Keratinocyte (primary cell): ENCODE measurements at regions not wholly inside any gene's neighbourhood (a gene's known extent, or its start where the extent isn't known, plus 50 kb on each side); places are given as distances from the start of the nearest gene placed in this dataset.

Source experiments
- DNase-seq: peaks from one replicate; pipeline ENCODE4 v3.0.0-alpha.2; 2011; ENCODE audit warnings: low read depth, missing footprints, low spot score
- FAIRE-seq: peaks from 2 replicates; lab custom pipeline; 2011; peaks lifted over from hg19 to GRCh38; lab: Jason Lieb, UNC
- H2AFZ ChIP-seq: 2 replicates; pipeline ENCODE4 v1.6.0; 2012; ENCODE audit warnings: low read length, control low read depth, inconsistent platforms; ENCODE audit not compliant: control insufficient read depth
- H3K27ac ChIP-seq: 2 replicates; pipeline ENCODE4 v1.5.1; 2011; ENCODE audit warnings: low read length; ENCODE audit not compliant: control insufficient read depth, insufficient read depth
- H3K27me3 ChIP-seq: 3 replicates; pipeline ENCODE4 v1.6.0; 2011; ENCODE audit warnings: low read length; ENCODE audit not compliant: control insufficient read depth, insufficient read depth; ENCODE audit errors: extremely low read depth
- H3K36me3 ChIP-seq, 2 experiments: 2 replicates in 1 of 2; 3 replicates in 1 of 2; pipeline ENCODE4 v1.5.1; 2011; ENCODE audit warnings: low read length in 2 of 2, mild to moderate bottlenecking in 1 of 2; ENCODE audit not compliant: control insufficient read depth in 2 of 2, insufficient read depth in 2 of 2; ENCODE audit errors: extremely low read depth in 1 of 2
- H3K4me1 ChIP-seq: 3 replicates; pipeline ENCODE4 v1.5.1; 2011; ENCODE audit warnings: low read length; ENCODE audit not compliant: control insufficient read depth, insufficient read depth; ENCODE audit errors: extremely low read depth
- H3K4me2 ChIP-seq: 3 replicates; pipeline ENCODE4 v1.6.0; 2011; ENCODE audit warnings: low read depth, low read length; ENCODE audit not compliant: control insufficient read depth, insufficient read depth; ENCODE audit errors: extremely low read depth
- H3K4me3 ChIP-seq, 3 experiments: fragments of 200-600 bp in 1 of 3; sonication (generic) in 1 of 3; 2 replicates in 2 of 3; 3 replicates in 1 of 3; pipeline ENCODE4 v1.5.1; 2011 to 2016; ENCODE audit warnings: low read length in 3 of 3, mild to moderate bottlenecking in 3 of 3, control low read depth in 2 of 3, inconsistent platforms in 1 of 3, low read depth in 1 of 3, mixed read lengths in 1 of 3, mixed run types in 1 of 3, moderate library complexity in 1 of 3; ENCODE audit not compliant: control insufficient read depth in 2 of 3, insufficient read depth in 2 of 3; ENCODE audit errors: extremely low read depth in 1 of 3
- H3K79me2 ChIP-seq: 2 replicates; pipeline ENCODE4 v1.6.0; 2012; ENCODE audit warnings: low read length; ENCODE audit not compliant: control insufficient read depth, insufficient read depth
- H3K9ac ChIP-seq: 3 replicates; pipeline ENCODE4 v1.6.0; 2011; ENCODE audit warnings: low read length; ENCODE audit not compliant: control insufficient read depth, insufficient read depth; ENCODE audit errors: extremely low read depth
- H3K9me1 ChIP-seq: 3 replicates; pipeline ENCODE4 v1.6.0; 2011; ENCODE audit warnings: low read length; ENCODE audit not compliant: control insufficient read depth, insufficient read depth; ENCODE audit errors: extremely low read depth
- H3K9me3 ChIP-seq: 2 replicates; pipeline ENCODE4 v1.5.1; 2012; ENCODE audit warnings: low read depth, low read length; ENCODE audit not compliant: control insufficient read depth
- H4K20me1 ChIP-seq: 3 replicates; pipeline ENCODE4 v1.6.0; 2011; ENCODE audit warnings: low read length; ENCODE audit not compliant: control insufficient read depth, insufficient read depth; ENCODE audit errors: extremely low read depth
- EZH2 ChIP-seq: IDR thresholded peaks from one replicate; pipeline ENCODE4 v1.6.1; 2012; ENCODE audit warnings: inconsistent platforms, mild to moderate bottlenecking, low read length, moderate library complexity
- dilution Hi-C: fragments of 300-500 bp; cut with MboI; formaldehyde crosslinking; loops from one replicate; pipeline ENCODE4 v1.7.0; 2020; ENCODE audit warnings: low sequenced_read_pairs; ENCODE audit not compliant: extremely low pct_ligation_motif_present
- TF ChIP-seq, protein P1 (sequence below), 3 experiments: IDR thresholded peaks in 1 of 3; conservative IDR thresholded peaks in 1 of 3; optimal IDR thresholded peaks in 1 of 3; 2 replicates in 2 of 3; 3 replicates in 1 of 3; pipeline versions ENCODE3 to v1.5.1; 2011; ENCODE audit warnings: low read length in 3 of 3, mild to moderate bottlenecking in 3 of 3, moderate library complexity in 2 of 3, control low read depth in 1 of 3, inconsistent platforms in 1 of 3; ENCODE audit not compliant: insufficient read depth in 2 of 3; ENCODE audit errors: extremely low read depth in 1 of 3

GRCh38 chr10:128498746-128499145, 372.5 kb upstream of the MKI67 start:
- Histone ChIP-seq H3K9me1 (no peaks in the 10 kb centered on the region), H3K36me3 (no peaks in the 10 kb centered on the region), H3K79me2 (no peaks in the 10 kb centered on the region), H3K4me2 (no peak overlapping the region), H3K27ac (no peak overlapping the region), H3K9me3 (peaks cover 4% of the 10 kb centered on the region), H3K27me3 (no peaks in the 10 kb centered on the region), H3K4me3 (no peak overlapping the region), H4K20me1 (no peaks in the 10 kb centered on the region), H2AFZ (no peak overlapping the region), H3K4me1 (no peaks in the 10 kb centered on the region), H3K9ac (no peak overlapping the region)
- no peak for DNase-seq
- dilution Hi-C loops: no loop called here
- TF ChIP-seq, protein P1, sequence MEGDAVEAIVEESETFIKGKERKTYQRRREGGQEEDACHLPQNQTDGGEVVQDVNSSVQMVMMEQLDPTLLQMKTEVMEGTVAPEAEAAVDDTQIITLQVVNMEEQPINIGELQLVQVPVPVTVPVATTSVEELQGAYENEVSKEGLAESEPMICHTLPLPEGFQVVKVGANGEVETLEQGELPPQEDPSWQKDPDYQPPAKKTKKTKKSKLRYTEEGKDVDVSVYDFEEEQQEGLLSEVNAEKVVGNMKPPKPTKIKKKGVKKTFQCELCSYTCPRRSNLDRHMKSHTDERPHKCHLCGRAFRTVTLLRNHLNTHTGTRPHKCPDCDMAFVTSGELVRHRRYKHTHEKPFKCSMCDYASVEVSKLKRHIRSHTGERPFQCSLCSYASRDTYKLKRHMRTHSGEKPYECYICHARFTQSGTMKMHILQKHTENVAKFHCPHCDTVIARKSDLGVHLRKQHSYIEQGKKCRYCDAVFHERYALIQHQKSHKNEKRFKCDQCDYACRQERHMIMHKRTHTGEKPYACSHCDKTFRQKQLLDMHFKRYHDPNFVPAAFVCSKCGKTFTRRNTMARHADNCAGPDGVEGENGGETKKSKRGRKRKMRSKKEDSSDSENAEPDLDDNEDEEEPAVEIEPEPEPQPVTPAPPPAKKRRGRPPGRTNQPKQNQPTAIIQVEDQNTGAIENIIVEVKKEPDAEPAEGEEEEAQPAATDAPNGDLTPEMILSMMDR (optimal IDR thresholded peaks at IDR 0.05 in 1 of 3, IDR thresholded peaks at IDR 0.05 in 1 of 3, conservative IDR thresholded peaks at IDR 0.05 in 1 of 3; ENCODE audit: extremely low read depth in 1 of 3, insufficient read depth in 2 of 3, low read length in 3 of 3): no peak
- no peak for FAIRE-seq

DNA sequence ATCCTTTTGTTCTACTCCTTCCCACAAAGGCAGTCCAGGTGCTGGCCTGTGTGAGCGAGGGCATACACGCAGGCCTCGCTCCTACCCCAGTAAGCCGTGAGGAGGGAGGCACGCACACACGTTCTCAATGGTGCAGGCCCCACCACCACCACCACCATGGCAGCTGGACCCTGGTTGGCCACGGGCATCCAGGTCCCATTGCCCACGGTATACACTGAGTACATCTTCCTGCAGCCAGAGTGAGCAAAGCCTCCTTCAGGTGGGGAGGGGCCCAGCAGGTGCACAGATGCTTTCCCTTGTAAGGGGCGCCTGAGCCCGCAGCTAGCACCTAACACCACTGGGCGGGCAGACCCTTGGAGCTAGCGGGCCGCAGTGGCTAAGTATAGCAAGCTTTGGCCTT, 373.3 kb upstream of the MKI67 start:
- TF ChIP-seq EZH2: no peak
- TF ChIP-seq, protein P1 (optimal IDR thresholded peaks at IDR 0.05 in 1 of 3, IDR thresholded peaks at IDR 0.05 in 1 of 3, conservative IDR thresholded peaks at IDR 0.05 in 1 of 3; ENCODE audit: extremely low read depth in 1 of 3, insufficient read depth in 2 of 3, low read length in 3 of 3): no peak
- Histone ChIP-seq H2AFZ (no peak overlapping the region), H3K4me1 (no peaks in the 10 kb centered on the region), H3K36me3 (no peaks in the 10 kb centered on the region), H4K20me1 (no peaks in the 10 kb centered on the region), H3K27me3 (no peaks in the 10 kb centered on the region), H3K9me1 (no peaks in the 10 kb centered on the region), H3K4me2 (no peak overlapping the region), H3K9me3 (peaks cover 4% of the 10 kb centered on the region), H3K4me3 (no peak overlapping the region), H3K79me2 (no peaks in the 10 kb centered on the region), H3K9ac (no peak overlapping the region), H3K27ac (no peak overlapping the region)
- DNase-seq (no peak), FAIRE-seq (no peak)
- dilution Hi-C loops: no loop called here
